NB4 (cell line): ENCODE measurements at regions not wholly inside any gene's neighbourhood (a gene's known extent, or its start where the extent isn't known, plus 50 kb on each side); places are given as distances from the start of the nearest gene placed in this dataset.

Experiments
- DNase-seq: peaks from one replicate; pipeline ENCODE4 v3.0.0; 2010; ENCODE audit warnings: low read depth
- H3K4me3 ChIP-seq: one replicate; pipeline ENCODE4 v1.5.1; 2011; ENCODE audit warnings: mild to moderate bottlenecking, low read depth, low read length, moderate library complexity
- MYC ChIP-seq: IDR thresholded peaks from 2 replicates; pipeline ENCODE4 v1.6.1; 2011; ENCODE audit warnings: low read depth, low read length
- POLR2A ChIP-seq: IDR thresholded peaks from 2 replicates; pipeline ENCODE4 v1.6.1; 2011; ENCODE audit warnings: mild to moderate bottlenecking; ENCODE audit not compliant: insufficient read length; ENCODE audit errors: extremely low read depth
- TF ChIP-seq, protein P1 (sequence below): IDR thresholded peaks from one replicate; pipeline ENCODE4 v1.5.1; 2012; ENCODE audit warnings: low read depth, low read length
- TF ChIP-seq, protein P2 (sequence below): IDR thresholded peaks from 2 replicates; pipeline ENCODE4 v1.6.1; 2011; ENCODE audit warnings: low read depth, low read length

DNA sequence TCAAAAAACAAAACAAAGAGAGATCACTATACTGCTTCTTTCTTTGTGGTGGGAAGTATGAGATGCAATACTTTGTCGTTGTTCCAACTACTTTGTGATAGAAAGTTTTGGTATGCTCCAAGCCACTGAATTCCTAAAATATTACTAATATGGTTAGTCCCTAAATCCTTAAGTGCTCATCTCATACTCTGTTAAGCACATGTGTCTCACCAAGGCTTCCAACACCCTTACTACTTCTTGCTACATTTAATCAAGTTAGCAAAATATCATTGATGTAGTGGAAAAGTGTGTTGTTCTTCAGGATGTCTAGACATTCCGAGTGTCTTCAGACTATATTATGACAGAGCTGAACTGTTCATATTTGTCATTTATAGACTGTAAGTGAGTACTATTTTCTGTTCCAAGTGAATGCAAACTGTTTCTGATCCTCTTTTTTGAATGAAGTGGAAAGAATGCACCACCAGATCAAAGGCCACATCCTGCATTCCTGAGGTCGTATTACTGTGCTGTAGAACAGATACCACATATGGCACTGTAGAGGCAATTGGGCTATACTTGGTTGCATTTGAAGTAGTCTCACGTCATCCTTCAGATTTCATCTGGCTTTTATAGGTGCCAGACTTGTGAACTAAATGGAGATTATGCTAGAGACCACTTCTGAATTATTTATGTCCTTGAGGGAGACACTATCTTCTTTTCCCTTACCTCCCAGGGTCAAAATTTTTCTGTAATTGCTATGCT, 298.4 kb upstream of the ZNF521 start:
- TF ChIP-seq, protein P1, sequence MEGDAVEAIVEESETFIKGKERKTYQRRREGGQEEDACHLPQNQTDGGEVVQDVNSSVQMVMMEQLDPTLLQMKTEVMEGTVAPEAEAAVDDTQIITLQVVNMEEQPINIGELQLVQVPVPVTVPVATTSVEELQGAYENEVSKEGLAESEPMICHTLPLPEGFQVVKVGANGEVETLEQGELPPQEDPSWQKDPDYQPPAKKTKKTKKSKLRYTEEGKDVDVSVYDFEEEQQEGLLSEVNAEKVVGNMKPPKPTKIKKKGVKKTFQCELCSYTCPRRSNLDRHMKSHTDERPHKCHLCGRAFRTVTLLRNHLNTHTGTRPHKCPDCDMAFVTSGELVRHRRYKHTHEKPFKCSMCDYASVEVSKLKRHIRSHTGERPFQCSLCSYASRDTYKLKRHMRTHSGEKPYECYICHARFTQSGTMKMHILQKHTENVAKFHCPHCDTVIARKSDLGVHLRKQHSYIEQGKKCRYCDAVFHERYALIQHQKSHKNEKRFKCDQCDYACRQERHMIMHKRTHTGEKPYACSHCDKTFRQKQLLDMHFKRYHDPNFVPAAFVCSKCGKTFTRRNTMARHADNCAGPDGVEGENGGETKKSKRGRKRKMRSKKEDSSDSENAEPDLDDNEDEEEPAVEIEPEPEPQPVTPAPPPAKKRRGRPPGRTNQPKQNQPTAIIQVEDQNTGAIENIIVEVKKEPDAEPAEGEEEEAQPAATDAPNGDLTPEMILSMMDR = no peak
- TF ChIP-seq, protein P2, sequence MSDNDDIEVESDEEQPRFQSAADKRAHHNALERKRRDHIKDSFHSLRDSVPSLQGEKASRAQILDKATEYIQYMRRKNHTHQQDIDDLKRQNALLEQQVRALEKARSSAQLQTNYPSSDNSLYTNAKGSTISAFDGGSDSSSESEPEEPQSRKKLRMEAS = no peak
- no peak for TF ChIP-seq MYC
- TF ChIP-seq POLR2A = no peak
- no peak overlapping the region for H3K4me3 ChIP-seq
- no peak for DNase-seq

DNA sequence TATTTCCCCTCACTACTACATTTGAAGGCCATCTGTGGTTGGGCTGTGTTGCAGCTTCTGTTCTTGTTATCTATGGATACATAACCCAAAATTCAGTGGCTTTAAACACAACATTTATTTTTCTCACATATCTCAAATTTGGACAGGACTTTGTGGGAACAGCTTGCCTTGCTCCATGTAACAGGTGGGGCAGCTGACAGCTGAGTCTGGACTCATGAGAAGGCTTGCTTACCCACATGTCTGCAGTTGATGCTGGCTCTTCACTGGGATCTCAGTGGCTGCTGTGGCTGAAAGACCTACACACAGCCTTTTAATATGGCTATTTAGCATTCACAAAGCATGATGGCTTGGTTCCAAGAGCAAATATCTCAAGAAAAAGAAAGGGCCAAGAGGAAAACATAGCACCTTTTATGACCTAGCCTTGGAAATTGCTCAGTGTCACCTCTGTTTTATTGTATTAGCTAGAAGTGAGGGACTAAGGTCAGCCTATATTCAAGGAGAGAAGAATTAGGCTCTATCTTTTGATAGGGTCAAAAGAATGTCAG, 296.8 kb upstream of the ZNF521 start:
- no peak overlapping the region for H3K4me3 ChIP-seq
- DNase-seq = no peak
- TF ChIP-seq, protein P2 = no peak
- no peak for TF ChIP-seq MYC
- TF ChIP-seq, protein P1 = no peak
- TF ChIP-seq POLR2A = no peak

DNA sequence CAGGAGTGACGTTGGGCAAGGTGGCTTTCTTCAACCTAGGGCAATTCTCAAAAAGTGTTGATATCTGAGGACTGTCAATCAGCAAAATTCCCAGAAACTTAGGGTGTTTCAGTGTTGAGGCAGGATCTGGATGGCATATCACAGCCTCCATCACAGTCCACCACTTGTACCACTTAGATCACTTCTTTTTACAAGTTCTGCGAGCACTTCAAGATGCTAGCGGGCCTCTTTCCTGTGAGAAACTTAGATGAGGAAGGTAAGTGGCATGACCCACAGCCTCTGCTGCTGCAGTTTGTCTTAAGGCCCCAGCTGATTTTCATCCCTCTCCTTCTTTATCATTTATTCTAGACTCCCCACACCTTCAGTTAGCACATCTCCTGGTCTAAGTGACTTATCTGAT, 295.4 kb upstream of the ZNF521 start:
- TF ChIP-seq, protein P2 = no peak
- TF ChIP-seq POLR2A (no peak), MYC (no peak)
- TF ChIP-seq, protein P1 = no peak
- H3K4me3 ChIP-seq = no peak overlapping the region
- DNase-seq = no peak

DNA sequence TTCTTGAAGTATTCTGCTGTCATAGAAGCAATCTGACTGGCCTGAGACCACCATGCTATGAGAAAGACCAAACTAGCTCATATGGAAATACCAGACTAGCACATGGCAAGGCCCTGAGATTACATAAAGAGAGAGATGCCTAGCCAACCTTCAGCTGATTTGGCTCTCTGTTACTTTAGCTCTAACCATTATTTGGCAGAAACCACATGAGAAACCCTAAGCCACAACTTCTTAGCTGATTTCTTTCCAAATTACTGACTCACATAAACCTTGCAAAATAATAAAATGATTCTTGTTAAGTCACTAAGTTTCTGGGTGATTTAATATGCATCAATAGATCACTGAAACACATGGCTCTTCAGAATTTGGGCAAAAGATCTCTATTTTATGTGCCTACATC, 295.0 kb upstream of the ZNF521 start:
- TF ChIP-seq POLR2A = no peak
- TF ChIP-seq, protein P2 = no peak
- TF ChIP-seq, protein P1 = no peak
- no peak for TF ChIP-seq MYC
- no peak overlapping the region for H3K4me3 ChIP-seq
- DNase-seq = no peak

DNA sequence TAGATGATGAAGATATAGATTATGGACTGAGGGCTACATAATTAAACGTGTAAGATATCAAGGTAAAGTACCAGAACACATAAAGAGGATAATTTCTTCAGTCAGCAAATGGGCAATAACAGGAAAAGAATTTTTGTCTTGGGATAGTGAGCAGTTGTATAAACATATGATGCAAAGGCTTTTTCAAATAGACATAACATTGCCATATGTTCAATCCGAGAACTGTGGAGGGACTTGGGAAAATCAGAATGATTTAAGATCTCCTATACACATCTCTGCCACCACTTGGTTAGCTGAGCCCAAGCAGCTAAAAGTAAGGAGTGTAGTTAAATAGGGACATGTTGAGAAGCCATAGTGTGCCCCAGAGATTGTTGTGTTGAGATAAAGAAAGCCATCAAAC, 287.6 kb upstream of the ZNF521 start:
- no peak for DNase-seq
- H3K4me3 ChIP-seq = no peak overlapping the region
- TF ChIP-seq, protein P2 = no peak
- TF ChIP-seq POLR2A = no peak
- TF ChIP-seq, protein P1 = no peak
- TF ChIP-seq MYC = no peak
